ENCODE measurements at regions not wholly inside any gene's neighbourhood (a gene's known extent, or its start where the extent isn't known, plus 50 kb on each side); places are given as distances from the start of the nearest gene placed in this dataset.

DNA sequence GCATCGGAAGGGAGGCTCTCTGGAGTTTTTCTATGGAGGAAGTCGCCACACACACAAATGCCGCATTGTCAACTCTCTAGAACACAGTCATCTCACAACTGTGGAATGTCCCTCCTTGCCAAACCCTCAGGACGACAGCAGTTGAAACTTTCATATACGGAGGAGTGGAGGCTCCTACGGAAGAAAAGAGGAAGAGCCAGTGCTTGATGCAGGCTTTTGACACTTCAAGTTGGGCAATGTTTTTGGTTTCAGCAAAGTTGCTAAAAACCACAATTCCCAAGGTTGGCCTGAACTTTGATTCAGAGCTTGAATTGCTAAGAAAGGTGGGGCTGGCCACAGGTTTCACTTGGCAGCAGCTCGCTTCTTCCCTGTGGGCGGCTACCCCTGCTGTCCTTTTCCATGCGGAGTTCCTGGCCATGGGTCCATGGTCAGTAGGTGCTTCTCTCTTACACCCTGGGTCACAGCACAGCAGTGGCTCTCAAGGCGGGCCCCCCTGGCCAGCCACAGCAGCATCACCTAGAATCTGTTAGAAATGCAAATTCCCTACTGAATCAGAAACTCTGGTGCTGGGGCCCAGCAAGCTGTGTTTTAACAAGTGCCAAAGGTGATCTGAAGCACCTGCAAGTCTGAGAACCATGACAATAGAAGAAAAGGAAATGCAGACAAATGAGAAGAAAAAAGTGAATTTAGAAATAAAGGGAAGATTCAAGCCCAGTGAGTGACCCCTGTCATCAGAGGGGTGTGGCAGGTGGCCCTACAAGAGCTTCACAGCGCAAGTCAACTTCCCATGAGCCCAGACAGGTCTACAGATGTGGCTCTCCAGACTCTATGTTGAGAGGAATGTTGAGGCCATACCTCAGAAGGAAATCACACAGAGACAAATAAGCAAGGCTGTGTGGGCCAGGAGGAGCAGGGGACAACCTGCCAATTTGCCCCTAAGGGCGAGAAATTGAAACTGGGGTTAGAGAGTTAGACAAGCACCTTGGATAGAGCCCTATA lies 856.4 kb downstream of the RNF144A start:
- H3K9me3 ChIP-seq (ENCODE audit: control insufficient read depth in 3 of 3, low read length in 3 of 3), result no peaks in the 10 kb centered on the region
- no peaks in the 10 kb centered on the region for H3K4me1 ChIP-seq (ENCODE audit: control insufficient read depth in 3 of 3, insufficient read depth in 3 of 3, low read length in 3 of 3)
- peaks cover 0 to 2% (median 0%) of the 10 kb centered on the region in 3 donors for H3K27me3 ChIP-seq (ENCODE audit: control insufficient read depth in 3 of 3, insufficient read depth in 3 of 3, low read length in 3 of 3)
- no peaks in the 10 kb centered on the region for H3K36me3 ChIP-seq (ENCODE audit: control insufficient read depth in 3 of 3, insufficient read depth in 3 of 3, low read length in 3 of 3)
- no peak overlapping the region for H3K9ac ChIP-seq (ENCODE audit: low read depth in 1 of 3, low read length in 3 of 3)
- no peak overlapping the region for H3K27ac ChIP-seq (ENCODE audit: low read depth, low read length)
- H3K4me3 ChIP-seq (ENCODE audit: low read length in 3 of 3), result no peak overlapping the region

- H3K4me1 ChIP-seq (ENCODE audit: control insufficient read depth in 3 of 3, insufficient read depth in 3 of 3, low read length in 3 of 3), result no peaks in the 10 kb centered on the region
- H3K36me3 ChIP-seq (ENCODE audit: control insufficient read depth in 3 of 3, insufficient read depth in 3 of 3, low read length in 3 of 3), result no peaks in the 10 kb centered on the region
Observed at GRCh38 chr2:7774481-7774880, 857.3 kb downstream of the RNF144A start.

DNA sequence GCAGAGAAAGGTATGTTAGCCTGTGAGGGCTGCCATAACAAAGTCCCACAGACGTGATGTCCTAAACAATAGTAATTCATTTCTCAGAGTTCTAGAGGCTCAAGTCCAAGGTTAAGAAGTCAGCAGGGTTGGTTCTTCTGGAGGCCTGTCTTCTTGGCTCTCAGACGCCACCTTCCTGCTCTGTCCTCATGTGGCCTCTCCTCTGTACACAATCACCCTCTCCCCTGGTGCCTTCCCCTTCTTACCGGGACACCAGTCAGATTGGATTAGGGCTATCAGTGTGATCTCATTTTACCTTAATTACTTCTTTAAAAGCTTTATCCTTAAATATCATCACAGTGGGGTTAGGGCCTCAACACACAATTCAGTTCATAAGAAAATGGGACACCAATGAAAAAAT lies 860.5 kb downstream of the RNF144A start:
- Histone ChIP-seq H3K4me3 (ENCODE audit: low read length in 3 of 3) (no peak overlapping the region), H3K27ac (ENCODE audit: low read depth, low read length) (no peak overlapping the region), H3K4me1 (ENCODE audit: control insufficient read depth in 3 of 3, insufficient read depth in 3 of 3, low read length in 3 of 3) (no peaks in the 10 kb centered on the region), H3K27me3 (ENCODE audit: control insufficient read depth in 3 of 3, insufficient read depth in 3 of 3, low read length in 3 of 3) (no peaks in the 10 kb centered on the region), H3K36me3 (ENCODE audit: control insufficient read depth in 3 of 3, insufficient read depth in 3 of 3, low read length in 3 of 3) (no peaks in the 10 kb centered on the region), H3K9ac (ENCODE audit: low read depth in 1 of 3, low read length in 3 of 3) (no peak overlapping the region), H3K9me3 (ENCODE audit: control insufficient read depth in 3 of 3, low read length in 3 of 3) (no peaks in the 10 kb centered on the region)

More at GRCh38 chr2:7774481-7774880, 857.3 kb downstream of the RNF144A start:
- Histone ChIP-seq H3K4me3 (ENCODE audit: low read length in 3 of 3) (no peak overlapping the region), H3K27ac (ENCODE audit: low read depth, low read length) (no peak overlapping the region), H3K9ac (ENCODE audit: low read depth in 1 of 3, low read length in 3 of 3) (no peak overlapping the region), H3K27me3 (ENCODE audit: control insufficient read depth in 3 of 3, insufficient read depth in 3 of 3, low read length in 3 of 3) (peaks cover 0 to 2% (median 0%) of the 10 kb centered on the region in 3 donors), H3K9me3 (ENCODE audit: control insufficient read depth in 3 of 3, low read length in 3 of 3) (no peaks in the 10 kb centered on the region)

- no peaks in the 10 kb centered on the region for H3K27me3 ChIP-seq (ENCODE audit: control insufficient read depth in 3 of 3, insufficient read depth in 3 of 3, low read length in 3 of 3)
- H3K27ac ChIP-seq (ENCODE audit: low read depth, low read length), result no peak overlapping the region
- H3K4me1 ChIP-seq (ENCODE audit: control insufficient read depth in 3 of 3, insufficient read depth in 3 of 3, low read length in 3 of 3), result no peaks in the 10 kb centered on the region
- no peaks in the 10 kb centered on the region for H3K36me3 ChIP-seq (ENCODE audit: control insufficient read depth in 3 of 3, insufficient read depth in 3 of 3, low read length in 3 of 3)
- no peaks in the 10 kb centered on the region for H3K9me3 ChIP-seq (ENCODE audit: control insufficient read depth in 3 of 3, low read length in 3 of 3)
- H3K9ac ChIP-seq (ENCODE audit: low read depth in 1 of 3, low read length in 3 of 3), result no peak overlapping the region
- no peak overlapping the region for H3K4me3 ChIP-seq (ENCODE audit: low read length in 3 of 3)
Observed at GRCh38 chr2:7780321-7780720, 863.1 kb downstream of the RNF144A start.

DNA sequence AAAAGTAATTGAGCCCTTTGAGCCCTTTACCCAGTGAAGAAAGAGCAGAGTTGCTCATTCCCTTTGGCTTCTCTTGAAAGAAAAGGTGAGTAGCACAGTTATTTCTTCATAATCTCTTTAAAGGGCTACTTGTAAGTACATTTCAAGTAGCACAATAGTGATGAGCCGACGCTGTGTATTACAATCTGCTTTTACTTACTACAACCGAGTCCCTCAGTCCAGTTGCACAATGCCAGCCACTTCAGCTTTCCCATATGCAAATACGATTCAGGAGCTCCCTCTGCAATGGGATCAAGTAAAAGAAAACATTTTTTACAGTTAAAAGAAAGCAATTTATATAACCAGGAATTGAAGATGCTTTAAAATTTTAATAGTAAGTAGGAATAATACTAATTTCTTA lies 868.5 kb downstream of the RNF144A start:
- Histone ChIP-seq H3K27ac (ENCODE audit: low read depth, low read length) (no peak overlapping the region), H3K4me1 (ENCODE audit: control insufficient read depth in 3 of 3, insufficient read depth in 3 of 3, low read length in 3 of 3) (no peaks in the 10 kb centered on the region), H3K9me3 (ENCODE audit: control insufficient read depth in 3 of 3, low read length in 3 of 3) (no peaks in the 10 kb centered on the region), H3K4me3 (ENCODE audit: low read length in 3 of 3) (no peak overlapping the region), H3K9ac (ENCODE audit: low read depth in 1 of 3, low read length in 3 of 3) (no peak overlapping the region), H3K27me3 (ENCODE audit: control insufficient read depth in 3 of 3, insufficient read depth in 3 of 3, low read length in 3 of 3) (no peaks in the 10 kb centered on the region), H3K36me3 (ENCODE audit: control insufficient read depth in 3 of 3, insufficient read depth in 3 of 3, low read length in 3 of 3) (no peaks in the 10 kb centered on the region)

- Histone ChIP-seq H3K4me1 (ENCODE audit: control insufficient read depth in 3 of 3, insufficient read depth in 3 of 3, low read length in 3 of 3) (no peaks in the 10 kb centered on the region), H3K9ac (ENCODE audit: low read depth in 1 of 3, low read length in 3 of 3) (no peak overlapping the region), H3K9me3 (ENCODE audit: control insufficient read depth in 3 of 3, low read length in 3 of 3) (no peaks in the 10 kb centered on the region), H3K36me3 (ENCODE audit: control insufficient read depth in 3 of 3, insufficient read depth in 3 of 3, low read length in 3 of 3) (no peaks in the 10 kb centered on the region), H3K4me3 (ENCODE audit: low read length in 3 of 3) (no peak overlapping the region), H3K27ac (ENCODE audit: low read depth, low read length) (no peak overlapping the region), H3K27me3 (ENCODE audit: control insufficient read depth in 3 of 3, insufficient read depth in 3 of 3, low read length in 3 of 3) (no peaks in the 10 kb centered on the region)
Observed at GRCh38 chr2:7788736-7789135, 871.5 kb downstream of the RNF144A start.

- Histone ChIP-seq H3K4me1 (ENCODE audit: control insufficient read depth in 3 of 3, insufficient read depth in 3 of 3, low read length in 3 of 3) (no peaks in the 10 kb centered on the region), H3K27me3 (ENCODE audit: control insufficient read depth in 3 of 3, insufficient read depth in 3 of 3, low read length in 3 of 3) (no peaks in the 10 kb centered on the region), H3K4me3 (ENCODE audit: low read length in 3 of 3) (no peak overlapping the region), H3K27ac (ENCODE audit: low read depth, low read length) (no peak overlapping the region), H3K9me3 (ENCODE audit: control insufficient read depth in 3 of 3, low read length in 3 of 3) (no peaks in the 10 kb centered on the region), H3K36me3 (ENCODE audit: control insufficient read depth in 3 of 3, insufficient read depth in 3 of 3, low read length in 3 of 3) (no peaks in the 10 kb centered on the region), H3K9ac (ENCODE audit: low read depth in 1 of 3, low read length in 3 of 3) (no peak overlapping the region)
Observed at GRCh38 chr2:7792031-7792651, 874.9 kb downstream of the RNF144A start.

DNA sequence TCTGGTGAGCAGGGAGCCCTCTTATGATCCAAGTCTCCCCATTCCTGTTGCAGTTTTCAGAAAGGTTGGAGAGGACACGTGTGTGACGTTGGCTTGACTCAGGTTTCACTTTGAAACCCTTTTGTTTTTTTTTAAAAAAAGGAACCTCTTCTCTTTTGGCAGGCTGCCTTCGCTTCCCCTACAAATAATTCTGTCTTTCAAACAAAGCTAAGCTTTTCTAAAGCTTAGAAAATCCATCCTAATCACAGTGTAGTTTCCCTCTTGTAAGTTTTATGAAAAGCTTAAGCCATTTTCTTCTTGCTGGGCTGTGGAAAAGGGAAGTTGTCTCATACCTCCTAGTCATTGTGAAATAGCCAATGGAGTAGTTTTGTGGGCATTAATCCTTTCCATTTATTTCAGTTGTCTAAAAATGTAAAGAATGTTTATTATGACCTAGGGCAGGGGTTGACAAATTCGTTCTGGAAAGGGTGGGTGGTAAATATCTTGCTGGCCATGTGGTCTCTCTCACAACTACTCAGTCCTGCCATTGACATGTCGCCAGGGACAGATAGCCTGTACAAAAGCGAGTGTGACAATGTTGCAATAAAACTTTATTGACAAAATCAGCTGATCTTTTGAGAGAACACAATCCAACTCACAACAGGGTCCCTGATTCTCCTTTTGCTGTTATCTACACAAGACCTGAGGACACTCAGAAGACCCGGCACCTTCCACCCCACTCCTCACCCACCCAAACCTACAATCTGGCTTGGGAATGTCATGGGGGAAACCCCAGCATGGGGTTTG lies 878.8 kb downstream of the RNF144A start:
- H3K9me3 ChIP-seq (ENCODE audit: control insufficient read depth in 3 of 3, low read length in 3 of 3), result no peaks in the 10 kb centered on the region

DNA sequence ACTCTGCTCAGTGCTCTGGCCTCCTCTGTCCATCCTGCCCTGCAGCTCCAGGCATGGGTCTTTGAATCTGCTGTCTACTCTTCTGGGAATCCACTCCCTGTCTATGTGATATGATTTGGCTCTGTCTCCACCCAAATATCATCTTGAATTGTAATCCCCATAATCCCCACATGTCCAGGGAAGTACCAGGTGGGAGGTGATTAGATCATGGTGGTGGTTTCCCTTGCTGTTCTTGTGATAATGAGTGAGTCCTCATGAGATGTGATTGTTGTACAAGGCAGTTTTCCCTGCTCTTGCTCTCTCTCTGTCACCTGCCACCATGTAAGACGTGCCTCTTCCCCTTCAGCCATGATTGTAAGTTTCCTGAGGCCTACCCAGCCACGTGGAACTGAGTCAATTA lies 881.8 kb upstream of the ID2 start:
- peaks cover 0 to 2% (median 0%) of the 10 kb centered on the region in 3 donors for H3K9me3 ChIP-seq (ENCODE audit: control insufficient read depth in 3 of 3, low read length in 3 of 3)
- H3K4me1 ChIP-seq (ENCODE audit: control insufficient read depth in 3 of 3, insufficient read depth in 3 of 3, low read length in 3 of 3), result no peaks in the 10 kb centered on the region
- H3K9ac ChIP-seq (ENCODE audit: low read depth in 1 of 3, low read length in 3 of 3), result no peak overlapping the region
- no peaks in the 10 kb centered on the region for H3K36me3 ChIP-seq (ENCODE audit: control insufficient read depth in 3 of 3, insufficient read depth in 3 of 3, low read length in 3 of 3)
- no peak overlapping the region for H3K4me3 ChIP-seq (ENCODE audit: low read length in 3 of 3)
- H3K27ac ChIP-seq (ENCODE audit: low read depth, low read length), result no peak overlapping the region
- peaks cover 0 to 2% (median 0%) of the 10 kb centered on the region in 3 donors for H3K27me3 ChIP-seq (ENCODE audit: control insufficient read depth in 3 of 3, insufficient read depth in 3 of 3, low read length in 3 of 3)

More for the DNA sequence above, 878.8 kb downstream of the RNF144A start:
- Histone ChIP-seq H3K27me3 (ENCODE audit: control insufficient read depth in 3 of 3, insufficient read depth in 3 of 3, low read length in 3 of 3) (no peaks in the 10 kb centered on the region), H3K36me3 (ENCODE audit: control insufficient read depth in 3 of 3, insufficient read depth in 3 of 3, low read length in 3 of 3) (no peaks in the 10 kb centered on the region), H3K27ac (ENCODE audit: low read depth, low read length) (no peak overlapping the region), H3K4me1 (ENCODE audit: control insufficient read depth in 3 of 3, insufficient read depth in 3 of 3, low read length in 3 of 3) (no peaks in the 10 kb centered on the region), H3K9ac (ENCODE audit: low read depth in 1 of 3, low read length in 3 of 3) (no peak overlapping the region), H3K4me3 (ENCODE audit: low read length in 3 of 3) (no peak overlapping the region)
